ENCODE measurements at regions not wholly inside any gene's neighbourhood (a gene's known extent, or its start where the extent isn't known, plus 50 kb on each side); places are given as distances from the start of the nearest gene placed in this dataset.
"Not testable (repeated sequence)": the region's sequence is repeated elsewhere in the genome, so short reads cannot be mapped to it uniquely, and the experiment has no call there.

DNA sequence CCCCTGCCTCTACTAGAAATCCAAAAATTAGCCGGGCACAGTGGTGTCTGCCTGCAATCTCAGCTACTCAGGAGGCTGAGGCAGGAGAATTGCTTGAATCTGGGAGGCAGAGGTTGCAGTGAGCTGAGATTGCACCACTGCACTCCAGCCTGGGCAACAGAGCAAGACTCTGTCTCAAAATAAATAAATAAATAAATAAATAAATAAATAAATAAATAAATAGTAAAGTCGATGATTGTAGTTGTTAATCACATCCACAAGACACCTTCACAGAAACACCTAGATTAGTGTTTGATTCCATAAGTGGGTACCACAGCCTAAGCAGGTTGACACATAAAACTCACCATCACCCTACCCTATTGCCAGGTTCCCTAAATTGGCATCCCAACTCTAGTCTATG is 1199.0 kb downstream of the TYW1 start:
- not testable (repeated sequence) for DNase-seq

DNA sequence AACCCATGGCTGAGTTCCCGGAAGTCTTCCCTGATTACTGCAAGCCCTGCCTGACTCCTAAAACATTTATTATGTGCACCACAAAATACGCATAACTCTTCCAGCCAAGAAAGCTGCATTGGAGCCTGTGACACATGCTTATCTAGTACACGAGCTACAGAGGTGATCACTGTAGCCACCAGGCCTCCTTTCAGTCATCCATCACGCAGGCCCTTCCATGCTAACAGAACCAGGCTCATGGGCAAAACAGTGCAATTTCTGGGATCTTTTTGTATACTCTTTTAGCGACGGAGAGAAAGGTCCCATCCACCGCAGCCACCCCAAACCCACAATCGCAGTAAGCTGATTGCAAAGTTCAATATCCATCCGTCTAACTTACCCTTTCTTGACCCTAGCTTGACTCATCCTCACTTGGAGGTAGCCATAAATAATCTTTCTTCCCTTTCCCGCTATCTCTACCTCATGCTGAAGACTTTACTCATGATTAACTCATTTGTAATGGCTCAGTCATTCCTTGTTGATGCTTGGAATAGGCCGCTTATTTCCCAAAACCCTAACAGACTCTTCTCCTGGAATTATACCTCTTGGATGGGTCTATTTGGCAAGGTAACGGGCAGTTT is 1203.5 kb downstream of the TYW1 start:
- DNase-seq: no peak

DNA sequence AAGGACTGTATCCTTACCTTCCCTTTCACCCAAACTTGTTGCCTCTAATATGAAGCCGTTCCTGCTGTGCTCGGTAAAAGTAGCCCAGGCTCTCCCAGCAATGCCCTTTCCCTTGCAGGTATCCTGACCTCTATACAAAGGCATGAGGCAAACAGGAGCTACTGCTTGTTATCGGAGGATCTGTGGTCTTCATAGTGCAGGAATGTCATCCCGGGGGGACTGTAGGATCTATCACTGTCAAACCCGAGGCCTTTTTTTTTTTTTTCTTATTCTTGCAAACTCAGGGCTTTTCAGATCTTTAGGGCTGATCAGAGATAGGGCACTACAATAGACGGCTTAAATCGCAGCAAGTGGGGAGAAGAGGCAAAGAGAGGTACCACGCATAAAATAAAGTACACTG is 1206.6 kb downstream of the TYW1 start:
- no peak for DNase-seq

DNA sequence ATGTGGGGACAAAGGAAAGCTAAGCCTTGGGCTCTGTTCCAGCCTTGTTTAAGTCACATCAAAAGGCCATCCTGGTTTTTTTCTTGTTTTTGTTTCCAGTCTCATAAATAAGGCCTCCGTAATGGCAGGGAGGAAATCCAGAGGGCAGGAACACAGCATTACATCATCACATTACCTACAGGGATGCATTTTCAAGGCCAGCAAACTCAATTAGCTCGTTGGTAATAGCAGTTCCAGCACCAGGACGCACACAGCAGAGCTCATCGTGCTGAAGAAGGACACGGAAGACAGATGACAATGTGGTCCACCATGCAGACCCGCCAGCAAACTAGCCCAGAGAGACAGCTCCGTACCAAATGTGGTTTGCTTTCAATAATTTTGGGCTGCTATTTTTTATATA is 1209.2 kb downstream of the TYW1 start:
- DNase-seq: no peak

DNA sequence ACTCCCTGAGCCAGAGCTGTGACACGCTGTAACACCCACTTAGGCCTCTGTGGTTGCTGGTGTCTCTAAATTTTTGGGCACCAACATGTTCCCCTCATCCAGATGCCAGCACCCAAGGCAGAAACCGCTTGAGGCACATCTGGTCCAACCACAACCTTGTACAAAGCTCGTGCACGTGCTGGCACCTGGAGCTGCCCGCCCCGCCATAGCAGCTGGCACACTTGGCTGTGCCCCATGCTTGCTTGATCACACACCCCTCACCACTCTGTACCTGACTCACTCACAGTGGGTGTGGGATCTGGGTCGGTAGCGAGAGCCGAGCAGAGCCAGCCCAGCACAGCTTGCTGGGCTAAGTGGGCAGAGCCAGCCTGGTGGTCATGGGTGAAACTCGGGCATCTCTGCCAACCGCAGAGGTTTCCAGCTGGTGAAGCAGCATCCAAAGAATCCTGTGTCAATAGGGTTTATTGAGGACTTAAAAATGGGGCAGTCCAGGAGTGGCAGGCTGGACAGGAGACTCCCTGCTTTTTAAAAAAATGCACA is 1210.4 kb downstream of the TYW1 start:
- no peak for DNase-seq

DNA sequence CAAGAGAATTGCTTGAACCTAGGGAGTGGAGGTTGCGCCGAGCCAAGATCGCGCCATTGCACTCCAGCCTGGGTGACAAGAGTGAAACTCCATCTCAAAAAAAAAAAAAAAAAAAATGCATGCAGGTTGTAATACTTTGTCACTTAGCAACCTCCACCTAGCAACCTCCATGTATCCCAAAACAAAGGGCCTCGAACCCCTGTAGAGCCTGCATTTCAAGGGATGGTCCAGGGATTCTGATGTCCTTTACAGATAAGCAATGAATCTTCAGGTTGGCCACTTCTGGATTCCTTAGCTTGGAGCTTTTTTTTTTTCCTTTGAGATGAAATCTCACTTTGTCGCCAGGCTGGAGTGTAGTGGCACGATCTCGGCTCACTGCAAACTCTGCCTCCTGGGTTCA is 1211.0 kb downstream of the TYW1 start:
- no peak for DNase-seq

DNA sequence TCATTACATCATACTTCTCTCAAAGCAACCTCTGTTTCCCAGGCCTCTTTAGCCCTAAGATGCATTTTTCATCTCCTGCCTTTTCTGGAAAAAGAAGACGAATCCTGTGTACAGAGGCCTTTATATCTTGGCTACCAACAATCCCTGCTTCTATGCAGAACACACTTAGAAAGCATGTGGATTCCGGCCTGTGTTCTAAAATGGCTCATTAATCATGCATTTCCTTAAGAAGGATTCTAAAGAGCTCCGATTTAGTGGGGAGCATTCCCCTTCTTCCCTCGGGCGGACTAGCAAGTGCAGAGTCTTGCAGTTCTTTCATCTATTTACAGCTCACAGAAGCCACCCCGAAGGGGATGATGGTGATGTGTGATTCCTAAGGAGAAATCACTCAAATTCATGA is 1212.9 kb downstream of the TYW1 start:
- DNase-seq: no peak

DNA sequence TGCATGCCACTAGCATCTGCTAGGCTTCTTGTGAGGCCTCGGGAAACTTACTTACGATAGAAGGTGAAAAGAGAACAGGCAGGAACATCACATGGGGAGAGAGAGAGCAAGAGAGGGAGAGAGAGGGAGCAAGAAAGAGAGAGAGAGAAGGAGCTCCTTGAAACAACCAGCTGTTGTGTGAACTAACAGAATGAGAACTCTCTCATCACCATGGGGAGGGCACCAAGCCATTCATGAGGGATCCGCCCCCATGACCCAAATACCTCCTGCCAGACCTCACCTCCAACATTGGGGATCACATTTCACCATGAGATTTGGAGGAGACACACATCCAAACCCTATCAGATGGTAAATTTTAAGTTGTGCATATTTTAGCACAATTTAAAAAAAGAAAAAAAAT is 1217.2 kb downstream of the TYW1 start:
- no peak for DNase-seq

DNA sequence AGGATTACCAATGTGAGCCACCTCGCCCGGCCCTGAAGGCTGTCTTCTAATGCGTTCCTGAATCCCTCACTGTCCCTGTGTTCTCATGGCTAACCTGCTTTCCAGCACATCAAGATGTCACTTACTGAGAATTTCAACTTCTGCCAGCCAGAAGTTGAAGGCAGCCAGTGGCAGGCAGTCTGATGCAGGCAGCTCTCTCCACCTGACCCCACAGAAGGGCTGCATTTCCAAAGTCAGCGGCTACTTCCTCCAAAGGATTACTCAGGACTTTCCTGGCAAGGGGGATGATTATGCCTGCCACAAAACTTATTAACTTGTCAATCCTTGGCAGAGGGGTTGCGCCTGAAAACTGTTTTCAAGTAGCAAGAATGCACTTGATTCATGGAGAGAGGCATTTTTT is 1219.4 kb downstream of the TYW1 start:
- no peak for DNase-seq

DNA sequence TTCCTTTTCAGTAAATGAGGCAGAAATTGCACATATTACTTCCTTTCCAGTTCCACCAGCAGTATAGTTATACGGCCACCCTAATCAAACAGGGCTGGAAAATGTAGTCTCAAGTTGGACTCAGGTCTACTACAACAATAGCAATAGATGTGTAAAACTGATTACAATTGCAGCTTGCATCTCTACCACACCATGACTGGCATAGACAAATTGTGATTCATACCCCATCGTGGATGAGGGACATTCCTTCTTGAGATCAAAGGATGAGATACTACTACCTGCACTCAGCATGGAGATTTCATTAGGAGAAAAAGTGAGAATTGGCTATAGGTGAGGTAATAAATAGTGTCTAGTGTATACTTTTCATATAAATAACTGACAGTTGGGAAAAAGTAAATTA is 1220.8 kb downstream of the TYW1 start:
- no peak for DNase-seq

DNA sequence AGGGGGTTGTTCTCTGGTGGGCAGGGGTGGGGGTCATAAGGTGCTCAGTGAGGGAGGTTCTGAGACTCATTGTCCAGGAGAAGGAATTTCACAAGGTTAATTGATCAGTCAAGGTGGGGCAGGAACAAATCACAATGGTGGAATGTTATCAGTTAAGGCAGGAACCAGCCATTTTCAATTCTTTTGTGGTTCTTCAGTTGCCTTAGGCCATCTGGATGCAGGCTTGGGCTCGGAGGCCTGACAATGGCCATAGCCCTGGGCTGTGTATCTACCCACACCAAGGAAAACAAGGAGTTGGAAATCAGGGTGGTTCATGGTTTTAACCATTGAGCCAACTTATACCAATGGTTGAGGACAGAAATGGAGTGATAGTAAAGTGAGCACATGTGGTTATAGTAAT is 1221.8 kb downstream of the TYW1 start:
- DNase-seq: no peak

DNA sequence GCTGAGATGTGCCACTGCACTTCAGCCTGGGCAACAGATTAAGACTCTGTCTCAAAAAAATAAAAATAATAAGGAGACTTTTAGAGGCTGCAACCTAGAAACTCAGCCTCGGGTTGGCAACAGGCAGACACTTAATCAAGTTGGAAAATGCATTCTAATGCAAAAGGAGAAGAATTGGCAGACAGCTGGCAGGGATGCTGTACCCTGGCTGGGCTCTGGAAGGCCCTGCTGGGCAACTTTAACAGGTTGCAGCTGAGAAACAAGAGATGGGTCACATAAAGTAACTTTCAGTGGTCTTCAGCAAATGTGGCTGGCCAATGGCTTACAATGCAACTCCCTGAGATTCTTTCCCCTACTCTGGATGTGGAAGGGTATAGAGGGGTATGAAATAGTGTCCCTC is 1225.7 kb downstream of the TYW1 start:
- DNase-seq: no peak

DNA sequence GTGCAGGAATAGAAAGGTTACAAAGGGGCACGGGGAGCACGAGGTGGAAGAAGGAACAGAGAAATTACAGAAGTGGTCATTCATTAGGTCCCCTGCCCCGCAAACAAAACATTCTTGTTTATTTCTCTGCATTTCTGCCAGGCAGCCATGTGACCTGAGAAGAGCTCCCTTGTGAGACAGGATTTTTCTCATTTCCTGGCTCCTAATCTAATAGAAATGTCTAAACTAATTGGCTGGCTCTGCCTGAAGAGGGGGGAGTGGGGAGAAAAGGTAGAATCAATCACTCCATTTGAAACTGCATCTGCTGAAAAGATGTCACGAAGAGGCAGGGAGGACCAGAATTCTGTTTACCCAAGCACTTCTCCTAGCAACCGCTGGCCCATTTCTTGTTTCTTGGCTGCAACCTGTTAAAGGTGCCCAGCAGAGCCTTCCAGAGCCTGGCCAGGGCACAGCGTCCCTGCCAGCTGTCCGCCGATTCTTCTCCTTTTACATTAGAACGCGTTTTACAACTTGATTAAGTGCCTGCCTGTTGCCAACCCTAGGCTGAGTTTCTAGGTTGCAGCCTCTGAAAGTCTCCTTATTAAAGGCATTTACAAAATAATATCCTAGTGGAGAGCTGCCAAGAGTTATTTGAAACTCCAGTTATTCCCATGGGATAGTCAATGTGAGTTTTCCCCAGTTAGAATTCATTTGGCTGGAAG is 1227.6 kb downstream of the TYW1 start:
- DNase-seq: no peak

DNA sequence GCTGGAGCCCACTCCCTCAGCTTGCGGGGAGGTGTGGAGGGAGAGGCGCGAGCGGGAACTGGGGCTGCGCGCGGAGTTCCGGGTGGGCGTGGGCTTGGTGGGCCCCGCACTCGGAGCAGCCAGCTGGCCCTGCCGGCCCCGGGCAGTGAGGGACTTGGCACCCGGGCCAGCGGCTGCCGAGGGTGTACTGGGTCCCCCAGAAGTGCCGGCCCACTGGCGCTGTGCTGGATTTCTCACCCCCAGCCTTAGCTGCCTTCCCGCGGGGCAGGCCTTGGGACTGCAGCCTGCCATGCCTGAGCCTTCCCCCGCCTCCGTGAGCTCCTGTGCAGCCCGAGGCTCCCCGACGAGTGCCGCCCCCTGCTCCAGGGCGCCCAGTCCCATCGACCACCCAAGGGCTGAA is 1234.4 kb downstream of the TYW1 start:
- not testable (repeated sequence) for DNase-seq

DNA sequence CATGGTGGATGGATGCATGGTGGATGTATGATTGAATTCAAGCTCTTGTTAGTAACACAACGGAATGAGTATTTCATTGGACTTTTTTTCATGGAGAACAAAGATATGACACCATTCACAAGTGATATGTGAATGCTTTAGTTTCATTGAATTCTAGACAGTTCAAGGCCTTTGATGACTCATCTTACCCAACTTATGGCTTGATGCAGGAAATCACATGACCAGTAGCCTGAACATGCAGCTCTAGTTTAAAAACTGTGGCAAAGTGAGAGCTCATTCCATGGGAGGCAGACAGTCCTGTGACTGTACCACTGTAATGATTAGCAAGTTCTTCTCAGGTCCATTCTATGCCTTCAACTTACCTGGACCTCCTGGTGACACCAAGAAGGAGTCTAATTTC is 1239.3 kb downstream of the TYW1 start:
- DNase-seq: no peak

DNA sequence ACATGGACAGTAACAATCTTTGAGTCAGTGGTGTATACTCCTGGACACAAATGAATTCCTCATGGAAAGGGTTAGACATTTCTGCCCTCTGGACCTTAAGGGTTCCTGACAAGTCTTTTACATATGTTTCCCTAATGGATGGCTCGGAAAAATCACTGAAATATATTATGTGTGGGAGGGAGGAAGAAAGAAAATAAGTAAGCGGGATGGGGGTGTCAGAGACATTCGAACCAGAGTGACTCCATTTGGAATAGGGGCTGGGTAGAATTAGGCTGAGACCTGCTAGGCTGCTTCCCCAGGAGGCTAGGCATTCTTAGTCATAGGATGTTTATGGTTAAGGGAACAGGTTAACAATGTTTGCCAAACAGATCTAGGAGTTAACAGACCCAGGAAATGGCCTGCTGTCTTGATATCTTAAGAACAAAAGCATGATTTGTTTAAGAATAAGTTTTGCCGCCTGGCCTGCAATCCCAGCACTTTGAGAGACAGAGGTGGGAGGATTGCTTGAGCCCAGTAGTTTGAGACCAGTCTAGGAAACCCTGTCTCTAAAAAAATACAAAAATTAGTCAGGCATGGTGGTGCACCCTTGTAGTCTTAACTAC is 1241.7 kb downstream of the TYW1 start:
- DNase-seq: no peak

DNA sequence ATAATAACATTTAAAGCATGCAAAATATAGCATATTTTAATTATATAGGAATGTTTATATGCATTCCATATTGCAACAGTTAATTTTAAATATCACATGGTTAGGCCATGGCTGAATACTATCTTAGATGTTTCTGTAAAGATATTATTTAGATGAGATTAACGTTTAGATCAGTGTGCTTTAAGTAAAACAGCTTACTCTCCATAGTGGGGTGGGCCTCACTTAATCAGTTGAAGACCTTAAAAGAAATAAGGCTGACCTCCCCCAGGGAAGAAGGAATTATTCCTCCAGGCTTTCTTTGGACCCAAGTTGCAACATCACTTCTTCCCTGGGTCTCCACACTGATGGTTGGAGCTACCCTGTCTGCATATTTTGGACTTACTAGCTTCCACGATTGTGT is 1246.5 kb downstream of the TYW1 start:
- DNase-seq: no peak

DNA sequence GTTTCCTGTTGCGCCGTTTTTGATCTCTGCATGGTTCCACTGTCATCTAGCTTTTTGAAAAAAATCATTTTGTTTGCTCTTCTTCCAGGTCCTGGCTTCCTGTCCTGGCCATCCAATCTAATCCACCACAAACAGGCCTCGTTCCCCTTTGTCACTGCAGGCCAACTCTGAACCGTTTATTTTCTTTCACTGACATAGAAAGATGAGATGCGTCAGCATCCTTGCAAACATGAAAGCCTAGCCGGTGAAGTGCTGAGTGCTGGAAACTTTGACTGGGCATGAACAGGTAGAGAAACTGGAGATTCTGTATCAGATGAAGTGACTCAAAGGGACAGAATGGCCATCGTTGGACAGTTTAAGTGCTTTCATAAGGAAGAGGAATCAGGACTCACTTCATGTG is 1247.8 kb downstream of the TYW1 start:
- DNase-seq: no peak

DNA sequence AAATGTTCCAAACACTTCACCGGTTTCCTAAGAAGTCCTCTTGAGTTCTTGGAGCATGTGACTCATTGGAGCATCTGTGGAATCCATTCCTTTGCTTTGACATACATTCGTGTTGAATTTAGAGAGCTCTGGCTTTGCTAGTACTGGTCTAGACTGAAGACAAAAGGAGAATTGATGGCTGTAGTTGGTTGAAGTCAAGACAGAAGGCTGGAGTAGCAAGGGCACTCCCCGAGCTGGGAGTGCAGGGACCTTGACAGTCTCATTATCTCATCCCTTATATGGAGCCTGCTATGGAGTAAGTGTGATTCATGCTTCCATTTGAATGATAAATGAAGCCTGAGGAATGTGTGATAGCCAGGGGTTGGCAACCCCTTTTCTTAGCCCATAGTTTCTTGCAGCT is 1249.1 kb downstream of the TYW1 start:
- DNase-seq: no peak

DNA sequence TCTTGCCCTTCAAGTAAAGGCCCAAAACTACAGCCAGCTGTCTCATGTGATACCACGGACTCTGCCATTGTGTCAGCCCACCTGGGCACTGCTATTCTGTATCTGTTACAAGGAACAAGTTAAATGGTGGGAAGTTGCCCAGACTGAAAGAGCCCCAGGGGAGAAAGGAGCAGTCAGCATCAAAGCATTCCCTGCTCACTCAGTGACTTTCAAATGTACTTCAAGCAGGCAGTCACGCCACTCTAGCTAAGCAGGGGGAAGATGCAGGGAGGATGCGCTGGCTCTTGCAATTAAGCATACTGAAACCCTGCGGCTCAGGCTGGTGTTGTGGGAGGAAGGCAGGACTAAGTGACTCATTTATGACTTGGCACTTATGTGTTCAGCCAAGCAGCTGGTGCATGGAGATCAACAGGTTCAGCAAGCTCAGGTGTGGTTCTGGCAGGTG is 1249.6 kb downstream of the TYW1 start:
- DNase-seq: no peak

DNA sequence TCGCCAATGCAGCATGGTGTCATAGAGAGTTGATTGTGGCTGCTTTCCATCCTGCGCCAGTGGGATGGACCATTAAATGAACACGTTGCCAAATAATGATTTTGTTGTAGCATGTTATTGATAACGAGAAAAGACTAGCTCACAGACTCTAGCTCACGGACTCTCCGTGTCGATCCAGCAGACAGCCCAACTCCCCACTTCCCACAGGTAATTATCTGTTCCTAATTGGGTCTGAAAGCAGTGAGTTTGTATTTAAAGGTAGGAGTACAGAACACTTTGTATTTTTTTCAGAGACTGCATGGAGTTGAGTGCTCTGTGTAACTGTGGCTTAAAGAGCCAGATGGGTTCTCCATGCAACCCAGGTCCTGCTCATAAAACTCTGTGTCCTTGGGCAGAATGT is 1250.5 kb downstream of the TYW1 start:
- DNase-seq: no peak

DNA sequence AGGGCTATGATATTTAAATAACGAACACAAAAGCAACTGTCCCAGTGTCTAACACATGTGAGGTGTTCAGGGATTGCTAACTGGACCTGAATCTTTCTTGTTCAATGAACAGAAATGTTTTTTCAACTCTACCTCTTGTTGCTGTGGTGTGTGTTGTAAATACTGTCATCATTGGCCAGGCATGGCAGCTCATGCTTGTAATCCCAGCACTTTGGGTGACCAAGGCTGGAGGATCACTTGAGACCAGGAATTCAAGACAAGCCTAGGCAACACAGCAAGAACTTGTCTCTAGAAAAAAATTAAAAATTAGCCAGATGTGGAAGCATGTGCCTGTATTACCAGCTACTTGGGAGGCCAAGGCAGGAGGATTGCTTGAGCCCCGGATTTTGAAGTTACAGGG is 1250.9 kb downstream of the TYW1 start:
- no peak for DNase-seq

DNA sequence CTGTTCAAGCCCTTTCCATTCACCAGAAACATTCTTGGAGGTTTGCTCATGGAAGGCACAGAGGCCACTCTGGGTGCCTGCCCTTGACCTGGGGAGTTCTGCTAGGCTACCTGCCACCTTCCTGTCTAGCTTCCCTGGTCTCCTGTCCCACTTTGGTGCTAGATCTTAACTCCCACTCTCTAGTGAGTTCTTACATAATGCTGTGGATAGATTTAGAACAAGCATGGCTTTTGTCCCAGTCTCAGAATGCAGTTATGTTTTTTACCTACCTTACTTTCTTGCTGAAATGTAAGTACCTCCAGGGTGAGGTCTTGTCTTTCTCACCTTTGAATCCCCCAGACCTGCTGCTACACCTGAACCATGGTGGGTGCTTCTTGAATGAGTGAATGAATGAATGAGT is 1252.3 kb downstream of the TYW1 start:
- no peak for DNase-seq

DNA sequence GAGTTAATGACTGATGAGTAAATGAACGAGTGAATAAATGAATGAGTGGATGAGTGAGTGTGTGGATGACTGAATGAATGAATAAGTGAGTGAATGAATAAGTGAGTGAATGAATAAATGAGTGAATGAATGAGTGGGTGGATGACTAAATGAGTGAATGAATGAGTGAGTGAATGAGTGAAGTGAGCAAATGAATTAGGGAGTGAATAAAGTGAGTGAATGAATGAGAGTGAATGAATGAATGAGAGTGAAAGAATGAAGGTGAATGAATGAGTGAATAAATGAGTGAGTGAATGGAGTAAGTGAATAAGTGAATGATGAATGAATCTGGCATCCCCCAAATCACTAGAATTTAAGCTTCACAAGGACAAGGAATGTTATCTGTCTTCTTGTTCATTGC is 1253.0 kb downstream of the TYW1 start:
- DNase-seq: no peak
